Hepatocyte (in vitro differentiated cells): ENCODE measurements at regions not wholly inside any gene's neighbourhood (a gene's known extent, or its start where the extent isn't known, plus 50 kb on each side); places are given as distances from the start of the nearest gene placed in this dataset.
"Not testable (repeated sequence)": the region's sequence is repeated elsewhere in the genome, so short reads cannot be mapped to it uniquely, and the experiment has no call there.

ENCODE experiments used
- DNase-seq: peaks from one replicate; pipeline ENCODE4 v3.0.0-alpha.2; 2016; ENCODE audit warnings: low spot score
- H2AFZ ChIP-seq: fragments of 200-600 bp; sonication (generic); 2 replicates; pipeline ENCODE4 v1.6.0; 2016; ENCODE audit warnings: antibody characterized with exemption, mild to moderate bottlenecking
- H3K27ac ChIP-seq: fragments of 200-600 bp; sonication (generic); 2 replicates; pipeline ENCODE4 v1.5.1; 2016; ENCODE audit warnings: mild to moderate bottlenecking
- H3K27me3 ChIP-seq: fragments of 200-600 bp; sonication (generic); 2 replicates; pipeline ENCODE4 v1.6.1; 2016
- H3K36me3 ChIP-seq: fragments of 200-600 bp; sonication (generic); replicated peaks from 2 replicates; pipeline ENCODE4 v1.5.1; 2016; ENCODE audit warnings: low read depth; ENCODE audit not compliant: insufficient read depth
- H3K4me1 ChIP-seq: fragments of 200-600 bp; sonication (generic); 2 replicates; pipeline ENCODE4 v1.5.1; 2016; ENCODE audit warnings: mild to moderate bottlenecking, moderate library complexity; ENCODE audit not compliant: insufficient read depth
- H3K4me2 ChIP-seq: fragments of 200-600 bp; sonication (generic); 2 replicates; pipeline ENCODE4 v1.6.0; 2016
- H3K4me3 ChIP-seq: fragments of 200-600 bp; sonication (generic); 2 replicates; pipeline ENCODE4 v1.5.1; 2016; ENCODE audit warnings: mild to moderate bottlenecking
- H3K79me2 ChIP-seq: fragments of 200-600 bp; sonication (generic); 2 replicates; pipeline ENCODE4 v1.6.0; 2017; ENCODE audit warnings: mild to moderate bottlenecking
- H3K9me2 ChIP-seq: fragments of 200-600 bp; sonication (generic); replicated peaks from 2 replicates; pipeline ENCODE4 v1.6.0; 2017; ENCODE audit warnings: mild to moderate bottlenecking; ENCODE audit not compliant: insufficient read depth
- H3K9me3 ChIP-seq: fragments of 200-600 bp; sonication (generic); 2 replicates; pipeline ENCODE4 v1.5.1; 2016; ENCODE audit warnings: low read depth, mild to moderate bottlenecking
- H4K20me1 ChIP-seq: fragments of 200-600 bp; sonication (generic); 2 replicates; pipeline ENCODE4 v1.6.0; 2016; ENCODE audit warnings: mild to moderate bottlenecking; ENCODE audit not compliant: insufficient read depth, poor library complexity, severe bottlenecking
- CTCF ChIP-seq: fragments of 200-600 bp; sonication (generic); IDR thresholded peaks from 2 replicates; pipeline ENCODE4 v1.5.1; 2016; ENCODE audit warnings: antibody characterized with exemption, mild to moderate bottlenecking; ENCODE audit not compliant: poor library complexity
- EZH2 ChIP-seq: fragments of 200-600 bp; sonication (generic); IDR thresholded peaks from 2 replicates; pipeline ENCODE4 v1.6.1; 2016; ENCODE audit warnings: antibody characterized with exemption, mild to moderate bottlenecking, borderline replicate concordance
- EZH2phosphoT487 ChIP-seq: fragments of 200-600 bp; sonication (generic); IDR thresholded peaks from one replicate; pipeline ENCODE4 v1.6.1; 2018; ENCODE audit warnings: antibody characterized with exemption, mild to moderate bottlenecking, low read depth, moderate library complexity; ENCODE audit not compliant: unreplicated experiment, severe bottlenecking
- WGBS: methylation state at CpG from one replicate; pipeline ENCODE4 v1.1.6; 2016; ENCODE audit warnings: low lambda C conversion rate; ENCODE audit errors: missing lambda C conversion rate; 5-methylcytosine and 5-hydroxymethylcytosine counted together

DNA sequence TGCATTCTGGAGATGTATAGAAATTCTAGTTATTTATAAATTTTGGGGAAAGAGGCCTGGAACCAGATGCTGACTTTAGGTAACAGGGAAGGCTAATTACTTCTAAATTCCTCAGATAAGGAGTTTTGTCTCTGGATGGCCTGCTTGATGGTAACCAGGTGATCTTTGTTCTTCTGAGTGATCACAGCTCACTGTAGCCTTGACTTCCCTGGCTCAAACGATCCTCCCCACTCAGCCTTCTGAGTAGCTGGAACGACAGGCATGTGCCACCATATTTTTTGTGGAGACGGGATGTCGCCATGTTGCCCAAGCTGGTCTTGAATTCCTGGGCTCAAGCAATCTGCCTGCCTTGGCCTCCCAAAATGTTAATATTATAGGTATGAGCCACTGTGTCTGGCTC is 54.4 kb upstream of the MSH6 start:
- WGBS: 59% methylated on average over 4 of the region's 4 CpGs

DNA sequence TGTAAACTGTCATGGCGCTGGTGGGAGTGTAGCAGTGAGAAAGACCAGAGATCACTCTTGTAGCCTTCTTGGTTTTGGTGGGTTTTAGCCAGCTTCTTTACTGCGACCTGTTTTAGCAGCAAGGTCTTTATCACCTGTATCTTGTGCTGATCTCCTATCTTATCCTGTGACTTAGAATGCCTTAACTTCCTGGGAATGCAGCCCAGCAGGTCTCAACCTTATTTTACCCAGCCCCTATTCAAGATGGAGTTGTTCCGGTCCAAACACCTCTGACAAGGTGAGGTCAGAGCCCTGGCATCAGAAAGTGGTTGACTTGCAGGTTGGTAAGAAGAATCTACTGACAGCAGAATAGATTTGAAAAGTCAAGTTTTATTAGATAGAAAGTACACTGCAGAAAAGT is 55.0 kb upstream of the MSH6 start:
- no peak for DNase-seq
- H3K27me3 ChIP-seq: no peaks in the 10 kb centered on the region
- H4K20me1 ChIP-seq: no peaks in the 10 kb centered on the region
- H3K4me2 ChIP-seq: no peak overlapping the region
- 43% methylated on average over 3 of the region's 3 CpGs for WGBS
- H2AFZ ChIP-seq: no peak overlapping the region
- no peak overlapping the region for H3K4me3 ChIP-seq
- H3K9me2 ChIP-seq: no peaks in the 10 kb centered on the region
- H3K4me1 ChIP-seq: no peaks in the 10 kb centered on the region
- TF ChIP-seq EZH2 (no peak), CTCF (no peak)
- no peaks in the 10 kb centered on the region for H3K9me3 ChIP-seq
- no peaks in the 10 kb centered on the region for H3K79me2 ChIP-seq
- H3K27ac ChIP-seq: no peak overlapping the region
- H3K36me3 ChIP-seq: no peaks in the 10 kb centered on the region

More for the DNA sequence above, 54.4 kb upstream of the MSH6 start:
- no peak overlapping the region for H3K4me2 ChIP-seq
- H3K27ac ChIP-seq: no peak overlapping the region
- H3K4me3 ChIP-seq: no peak overlapping the region
- H3K79me2 ChIP-seq: no peaks in the 10 kb centered on the region
- no peaks in the 10 kb centered on the region for H4K20me1 ChIP-seq
- no peaks in the 10 kb centered on the region for H3K27me3 ChIP-seq
- H3K9me2 ChIP-seq: no peaks in the 10 kb centered on the region
- DNase-seq: no peak
- TF ChIP-seq EZH2phosphoT487: no peak
- no peak for TF ChIP-seq EZH2
- no peak for TF ChIP-seq CTCF
- no peak overlapping the region for H2AFZ ChIP-seq
- no peaks in the 10 kb centered on the region for H3K9me3 ChIP-seq
- H3K36me3 ChIP-seq: no peaks in the 10 kb centered on the region
- no peaks in the 10 kb centered on the region for H3K4me1 ChIP-seq

- not testable (repeated sequence) for H3K9me3 ChIP-seq, H3K36me3 ChIP-seq, H2AFZ ChIP-seq, H3K79me2 ChIP-seq, H4K20me1 ChIP-seq, H3K27ac ChIP-seq, DNase-seq, H3K4me1 ChIP-seq, H3K4me2 ChIP-seq, H3K9me2 ChIP-seq, H3K4me3 ChIP-seq, H3K27me3 ChIP-seq
- WGBS: 58% methylated on average over 1 of the region's 1 CpG
These were observed 56.0 kb upstream of the MSH6 start for GRCh38 chr2:47726978-47727377.

GRCh38 chr2:47725808-47726207 is 57.1 kb upstream of the MSH6 start:
- no peaks in the 10 kb centered on the region for H4K20me1 ChIP-seq
- TF ChIP-seq EZH2 (no peak), EZH2phosphoT487 (no peak), CTCF (no peak)

More at GRCh38 chr2:47725808-47726207, 57.1 kb upstream of the MSH6 start:
- Histone ChIP-seq H3K27me3 (no peaks in the 10 kb centered on the region), H3K9me3 (no peaks in the 10 kb centered on the region), H3K4me1 (no peaks in the 10 kb centered on the region), H2AFZ (no peak overlapping the region), H3K27ac (no peak overlapping the region), H3K79me2 (no peaks in the 10 kb centered on the region), H3K9me2 (no peaks in the 10 kb centered on the region), H3K4me2 (no peak overlapping the region), H3K36me3 (no peaks in the 10 kb centered on the region), H3K4me3 (no peak overlapping the region)
- WGBS: 80% methylated on average over 2 of the region's 2 CpGs
- DNase-seq: no peak
